Lung (tissue), 11 donors: ENCODE measurements at regions not wholly inside any gene's neighbourhood (a gene's known extent, or its start where the extent isn't known, plus 50 kb on each side); places are given as distances from the start of the nearest gene placed in this dataset.

Source experiments
- ATAC-seq: fragments of 200-7000 bp; cut with Tn5 transposase; one replicate; pipeline ENCODE4 v1.9.1; 2020; ENCODE audit warnings: moderate number of reproducible peaks; ENCODE audit not compliant: insufficient read depth, low FRiP score
- DNase-seq, 3 donors: peaks; one replicate each; pipeline ENCODE4 v3.0.0-alpha.2; 2013 to 2017
- H3K27ac ChIP-seq, 2 donors: one replicate each; pipeline ENCODE4 v1.5.1; 2013; ENCODE audit warnings: mild to moderate bottlenecking in 2 of 2, moderate library complexity in 2 of 2, control low read depth in 1 of 2, inconsistent platforms in 1 of 2, low read depth in 1 of 2, low read length in 1 of 2
- H3K27me3 ChIP-seq, 3 donors: one replicate each; pipeline ENCODE4 v1.5.1; 2013; ENCODE audit warnings: low read length in 2 of 3; ENCODE audit not compliant: control insufficient read depth in 3 of 3, insufficient read depth in 3 of 3
- H3K36me3 ChIP-seq, 4 donors: one replicate each; pipeline ENCODE4 v1.5.1; 2013; ENCODE audit warnings: low read length in 4 of 4, mild to moderate bottlenecking in 1 of 4, moderate library complexity in 1 of 4; ENCODE audit not compliant: control insufficient read depth in 4 of 4, insufficient read depth in 4 of 4
- H3K4me1 ChIP-seq, 5 donors: one replicate each; pipeline ENCODE4 v1.5.1; 2013; ENCODE audit warnings: low read length in 5 of 5, mild to moderate bottlenecking in 2 of 5, moderate library complexity in 1 of 5; ENCODE audit not compliant: control insufficient read depth in 5 of 5, insufficient read depth in 5 of 5
- H3K4me3 ChIP-seq: one replicate; pipeline ENCODE4 v1.5.1; 2013; ENCODE audit warnings: mild to moderate bottlenecking, control low read depth, moderate library complexity
- H3K9ac ChIP-seq, 2 donors: one replicate each; pipeline ENCODE4 v1.5.1; 2013; ENCODE audit warnings: low read length in 2 of 2, control low read depth in 1 of 2; ENCODE audit not compliant: insufficient read depth in 1 of 2
- H3K9me3 ChIP-seq, 4 donors: one replicate each; pipeline ENCODE4 v1.5.1; 2013; ENCODE audit warnings: low read length in 3 of 4, mild to moderate bottlenecking in 1 of 4, moderate library complexity in 1 of 4; ENCODE audit not compliant: control insufficient read depth in 4 of 4, insufficient read depth in 3 of 4
- CTCF ChIP-seq: IDR thresholded peaks from 2 replicates; pipeline ENCODE4 v1.5.1; 2012; ENCODE audit warnings: mild to moderate bottlenecking; ENCODE audit errors: control extremely low read depth, extremely low read depth
- WGBS, 2 donors: extraction: QIAGEN DNeasy Blood & Tissue Kit; methylation state at CpG; one replicate each; pipeline ENCODE4 v1.1.7; 2013; 5-methylcytosine and 5-hydroxymethylcytosine counted together
- donor health status: control.
- donor health status: control.
- donor health status: Bipolar disorder and iron deficiency.
- donor health status: healthy.
- donor health status: DM: yes; HTN: yes; CAD: no.

- Histone ChIP-seq H3K9ac (no peak overlapping the region), H3K27me3 (no peaks in the 10 kb centered on the region), H3K36me3 (no peaks in the 10 kb centered on the region), H3K4me1 (no peaks in the 10 kb centered on the region), H3K27ac (no peak overlapping the region), H3K4me3 (no peak overlapping the region), H3K9me3 (peaks cover 0 to 13% (median 0%) of the 10 kb centered on the region in 4 donors)
- no peak for TF ChIP-seq CTCF
- DNase-seq, result no peak
- ATAC-seq, result no peak
Measured at GRCh38 chr19:31055454-31055853, 293.8 kb downstream of the TSHZ3 start.

- H3K36me3 ChIP-seq, result no peaks in the 10 kb centered on the region
- TF ChIP-seq CTCF, result no peak
- no peaks in the 10 kb centered on the region for H3K4me1 ChIP-seq
- no peaks in the 10 kb centered on the region for H3K27me3 ChIP-seq
- WGBS, 2 donors, result 24 to 37% methylated on average over 3 of the region's 3 CpGs
- DNase-seq (peak; percentile 34 to 43 (median 38)), ATAC-seq (no peak)
- no peak overlapping the region for H3K9ac ChIP-seq
- H3K27ac ChIP-seq, result no peak overlapping the region
- peaks cover 0 to 10% (median 0%) of the 10 kb centered on the region in 4 donors for H3K9me3 ChIP-seq
- H3K4me3 ChIP-seq, result no peak overlapping the region
Measured at GRCh38 chr19:31054430-31054829, 294.8 kb downstream of the TSHZ3 start.

- Histone ChIP-seq H3K27ac (no peak overlapping the region), H3K4me1 (no peaks in the 10 kb centered on the region), H3K4me3 (no peak overlapping the region), H3K9ac (no peak overlapping the region), H3K36me3 (no peaks in the 10 kb centered on the region), H3K9me3 (peaks cover 0 to 4% (median 2%) of the 10 kb centered on the region in 4 donors), H3K27me3 (no peaks in the 10 kb centered on the region)
- ATAC-seq (no peak), DNase-seq (no peak)
- no peak for TF ChIP-seq CTCF
- 87 to 94% methylated on average over 5 of the region's 5 CpGs for WGBS, 2 donors
Measured at GRCh38 chr19:31049431-31049830, 299.8 kb downstream of the TSHZ3 start.

GRCh38 chr19:31046024-31046423, 303.2 kb downstream of the TSHZ3 start:
- no peaks in the 10 kb centered on the region for H3K4me1 ChIP-seq
- H3K4me3 ChIP-seq, result no peak overlapping the region
- DNase-seq, result no peak
- peaks cover 0 to 4% (median under 1%) of the 10 kb centered on the region in 4 donors for H3K9me3 ChIP-seq
- H3K9ac ChIP-seq, result no peak overlapping the region
- H3K27ac ChIP-seq, result no peak overlapping the region
- no peaks in the 10 kb centered on the region for H3K36me3 ChIP-seq
- 94 to 95% methylated on average over 2 of the region's 2 CpGs for WGBS, 2 donors
- ATAC-seq, result no peak
- no peak for TF ChIP-seq CTCF
- peaks cover 0 to 3% (median 0%) of the 10 kb centered on the region in 3 donors for H3K27me3 ChIP-seq
